SK-N-SH (cell line): ENCODE measurements at regions not wholly inside any gene's neighbourhood (a gene's known extent, or its start where the extent isn't known, plus 50 kb on each side); places are given as distances from the start of the nearest gene placed in this dataset.

Experiments
- CTCF ChIA-PET: fragments of 300-600, 350-600 bp; formaldehyde crosslinking; extraction: SDS; loops from one replicate; lab custom pipeline; 2021; lab: Yijun Ruan, JAX
- POLR2A ChIA-PET: fragments of 350-600 bp; sonication (Branson Sonifier 250); formaldehyde crosslinking; extraction: SDS; loops from one replicate; lab custom pipeline; 2020; ENCODE audit warnings: antibody characterized with exemption, inconsistent platforms; lab: Yijun Ruan, JAX
- DNase-seq: peaks from one replicate; pipeline ENCODE4 v3.0.0; 2012
- H2AFZ ChIP-seq: fragments of 200-600 bp; sonication (generic); 2 replicates; pipeline ENCODE4 v1.8.1; 2016; ENCODE audit warnings: antibody characterized with exemption, mild to moderate bottlenecking, low read depth
- H3F3A ChIP-seq: fragments of 200-600 bp; sonication (generic); replicated peaks from 2 replicates; pipeline ENCODE3; 2016; ENCODE audit warnings: antibody characterized with exemption, mild to moderate bottlenecking; ENCODE audit not compliant: insufficient read depth
- H3K27ac ChIP-seq, 2 experiments: fragments of 200-500 bp in 1 of 2; fragments of 200-600 bp in 1 of 2; sonication (Bioruptor generic) in 1 of 2; sonication (generic), shearing (Covaris generic) in 1 of 2; 2 replicates each; pipeline versions ENCODE4 v1.5.1 to v1.6.1; 2014 to 2016; ENCODE audit warnings: low read depth in 2 of 2, inconsistent platforms in 1 of 2, low read length in 1 of 2, mild to moderate bottlenecking in 1 of 2, mixed read lengths in 1 of 2
- H3K27me3 ChIP-seq: fragments of 200-600 bp; sonication (generic), shearing (Covaris generic); 2 replicates; pipeline ENCODE4 v1.6.1; 2016; ENCODE audit warnings: mixed run types; ENCODE audit not compliant: insufficient read depth
- H3K36me3 ChIP-seq, 2 experiments: fragments of 200-500 bp in 1 of 2; fragments of 200-600 bp in 1 of 2; sonication (Bioruptor generic) in 1 of 2; sonication (generic) in 1 of 2; replicated peaks in 1 of 2; 2 replicates each; pipeline versions ENCODE3 to v1.5.1; 2014 to 2016; ENCODE audit warnings: low read length in 1 of 2, mild to moderate bottlenecking in 1 of 2; ENCODE audit not compliant: insufficient read depth in 2 of 2, control insufficient read depth in 1 of 2
- H3K4me1 ChIP-seq, 2 experiments: fragments of 200-500 bp in 1 of 2; fragments of 200-600 bp in 1 of 2; sonication (Bioruptor generic) in 1 of 2; sonication (generic), shearing (Covaris generic) in 1 of 2; 2 replicates each; pipeline versions ENCODE4 v1.5.1 to v1.6.1; 2014 to 2016; ENCODE audit warnings: low read depth in 1 of 2, low read length in 1 of 2, mixed run types in 1 of 2; ENCODE audit not compliant: insufficient read depth in 2 of 2, control insufficient read depth in 1 of 2
- H3K4me2 ChIP-seq: fragments of 200-600 bp; sonication (generic), shearing (Covaris generic); 2 replicates; pipeline ENCODE4 v1.6.1; 2017; ENCODE audit warnings: mixed run types
- H3K4me3 ChIP-seq, 2 experiments: fragments of 200-500 bp in 1 of 2; fragments of 200-600 bp in 1 of 2; sonication (Bioruptor generic) in 1 of 2; sonication (generic), shearing (Covaris generic) in 1 of 2; 2 replicates each; pipeline versions ENCODE4 v1.5.1 to v1.8.1; 2014 to 2016; ENCODE audit warnings: low read depth in 2 of 2, inconsistent platforms in 1 of 2, low read length in 1 of 2, mild to moderate bottlenecking in 1 of 2, mixed read lengths in 1 of 2, moderate library complexity in 1 of 2
- H3K79me2 ChIP-seq: fragments of 200-600 bp; sonication (generic); 2 replicates; pipeline ENCODE4 v1.8.1; 2017; ENCODE audit warnings: mild to moderate bottlenecking; ENCODE audit not compliant: insufficient read depth
- H3K9ac ChIP-seq: fragments of 200-600 bp; sonication (generic); 2 replicates; pipeline ENCODE4 v1.6.1; 2017; ENCODE audit warnings: mixed run types
- H3K9me2 ChIP-seq: fragments of 200-600 bp; sonication (generic); 2 replicates; pipeline ENCODE4 v1.6.1; 2017; ENCODE audit warnings: mixed run types
- H3K9me3 ChIP-seq: fragments of 200-600 bp; sonication (generic); 2 replicates; pipeline ENCODE4 v1.6.1; 2017; ENCODE audit warnings: mixed run types, mild to moderate bottlenecking, moderate library complexity
- H4K20me1 ChIP-seq: fragments of 200-600 bp; sonication (generic); 2 replicates; pipeline ENCODE4 v1.6.1; 2017; ENCODE audit warnings: mild to moderate bottlenecking, mixed run types; ENCODE audit not compliant: insufficient read depth
- ELF1 ChIP-seq: IDR thresholded peaks from 2 replicates; pipeline ENCODE4 v1.4.0; 2012
- FOSL2 ChIP-seq: IDR thresholded peaks from 2 replicates; pipeline ENCODE4 v1.4.0; 2012; ENCODE audit warnings: low read depth, mild to moderate bottlenecking, moderate library complexity, borderline replicate concordance
- FOXJ3 ChIP-seq: sonication (generic); formaldehyde crosslinking; IDR thresholded peaks from 2 replicates; pipeline ENCODE4 v1.5.1; 2020; ENCODE audit warnings: mild to moderate bottlenecking, missing genetic modification reagents
- FOXM1 ChIP-seq: IDR thresholded peaks from 2 replicates; pipeline ENCODE4 v1.4.0; 2012; ENCODE audit warnings: low read depth, mild to moderate bottlenecking
- GABPA ChIP-seq: IDR thresholded peaks from 2 replicates; pipeline ENCODE4 v1.4.0; 2012; ENCODE audit warnings: low read depth, mild to moderate bottlenecking
- GATA2 ChIP-seq: sonication (generic); formaldehyde crosslinking; IDR thresholded peaks from 2 replicates; pipeline ENCODE4 v1.5.0; 2020; ENCODE audit warnings: mild to moderate bottlenecking, missing genetic modification reagents
- JUND ChIP-seq: IDR thresholded peaks from 2 replicates; pipeline ENCODE4 v1.4.0; 2012
- MEF2A ChIP-seq: IDR thresholded peaks from 2 replicates; pipeline ENCODE4 v1.4.0; 2012; ENCODE audit warnings: low read depth, borderline replicate concordance
- NRF1 ChIP-seq: IDR thresholded peaks from 2 replicates; pipeline ENCODE4 v1.6.1; 2012; ENCODE audit warnings: low read depth, mild to moderate bottlenecking, low read length
- POLR2AphosphoS5 ChIP-seq: IDR thresholded peaks from 2 replicates; pipeline ENCODE4 v1.6.1; 2012; ENCODE audit warnings: low read depth, low read length
- RAD21 ChIP-seq: IDR thresholded peaks from 2 replicates; pipeline ENCODE4 v1.6.1; 2012; ENCODE audit warnings: mild to moderate bottlenecking, low read length
- RFX5 ChIP-seq: IDR thresholded peaks from 2 replicates; pipeline ENCODE4 v1.6.1; 2012; ENCODE audit warnings: mild to moderate bottlenecking, improper control_type of control experiment, low read length
- RXRA ChIP-seq: IDR thresholded peaks from 2 replicates; pipeline ENCODE4 v1.4.0; 2012; ENCODE audit warnings: low read depth, mild to moderate bottlenecking, borderline replicate concordance
- TEAD4 ChIP-seq: IDR thresholded peaks from 2 replicates; pipeline ENCODE4 v1.4.0; 2012; ENCODE audit warnings: mild to moderate bottlenecking, borderline replicate concordance; ENCODE audit not compliant: insufficient read depth
- YY1 ChIP-seq: IDR thresholded peaks from 2 replicates; pipeline ENCODE4 v1.4.0; 2012; ENCODE audit warnings: low read depth, mild to moderate bottlenecking
- WGBS: methylation state at CpG from one replicate; pipeline ENCODE4 v1.1.6; 2017; ENCODE audit warnings: low lambda C conversion rate; 5-methylcytosine and 5-hydroxymethylcytosine counted together
- TF ChIP-seq, protein P1 (sequence below): IDR thresholded peaks from 2 replicates; pipeline ENCODE4; 2012
- TF ChIP-seq, protein P2 (sequence below): fragments of 200-600 bp; sonication (generic); IDR thresholded peaks from 2 replicates; pipeline ENCODE4 v1.6.1; 2017; ENCODE audit warnings: antibody characterized with exemption, mild to moderate bottlenecking, moderate library complexity
- TF ChIP-seq, protein P3 (sequence below): IDR thresholded peaks from 2 replicates; pipeline ENCODE4 v1.4.0; 2012; ENCODE audit warnings: low read depth
- TF ChIP-seq, protein P4 (sequence below): IDR thresholded peaks from 2 replicates; pipeline ENCODE4 v1.4.0; 2012; ENCODE audit warnings: low read depth, borderline replicate concordance

DNA sequence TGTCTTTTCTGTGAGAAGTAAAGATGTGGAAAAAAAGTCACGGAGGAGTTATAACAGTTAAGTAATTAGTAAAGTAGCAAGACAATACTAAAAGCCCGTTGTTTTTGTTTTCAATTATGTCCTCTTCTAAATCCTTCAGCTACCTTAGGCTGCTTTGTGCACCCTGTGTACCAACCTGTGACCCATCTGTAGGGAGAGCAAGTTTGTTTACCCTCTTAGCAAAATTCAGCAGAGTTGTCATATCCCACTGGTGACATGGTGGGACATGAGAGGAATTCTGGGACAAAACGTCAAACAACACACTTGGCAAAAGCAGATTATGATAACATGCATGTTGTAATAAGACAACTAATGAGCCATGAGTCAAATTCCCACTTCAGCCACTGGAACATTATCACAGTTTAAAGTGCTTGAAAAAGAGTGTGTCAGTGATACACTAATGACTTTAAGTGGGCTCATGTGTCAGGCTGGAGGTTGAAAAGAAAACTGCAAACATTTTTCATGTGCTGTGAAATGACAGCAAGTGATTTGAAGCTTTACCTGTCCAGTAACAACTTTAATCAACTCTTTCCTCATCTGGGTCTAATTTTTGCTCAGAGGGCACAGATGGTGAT, 392.8 kb upstream of the ACVR2A start:
- Histone ChIP-seq H3K79me2 (no peaks in the 10 kb centered on the region), H3K9me2 (no peaks in the 10 kb centered on the region), H3K9me3 (no peaks in the 10 kb centered on the region), H3K9ac (no peak overlapping the region), H3K4me3 (no peak overlapping the region), H3K27me3 (no peaks in the 10 kb centered on the region), H3F3A (no peaks in the 10 kb centered on the region), H3K4me1 (peaks cover 0 to 2% of the 10 kb centered on the region in 2 experiments; a peak in 2 of 4 replicates), H3K36me3 (no peaks in the 10 kb centered on the region), H3K27ac (no peak overlapping the region), H3K4me2 (no peak overlapping the region), H4K20me1 (no peaks in the 10 kb centered on the region), H2AFZ (no peak overlapping the region)
- no peak for DNase-seq
- no peak for TF ChIP-seq TEAD4
- no peak for TF ChIP-seq MEF2A
- TF ChIP-seq RXRA = no peak
- TF ChIP-seq RFX5 = no peak
- TF ChIP-seq GABPA = no peak
- TF ChIP-seq RAD21 = no peak
- TF ChIP-seq FOSL2 = no peak
- TF ChIP-seq ELF1 = no peak
- TF ChIP-seq, protein P1, sequence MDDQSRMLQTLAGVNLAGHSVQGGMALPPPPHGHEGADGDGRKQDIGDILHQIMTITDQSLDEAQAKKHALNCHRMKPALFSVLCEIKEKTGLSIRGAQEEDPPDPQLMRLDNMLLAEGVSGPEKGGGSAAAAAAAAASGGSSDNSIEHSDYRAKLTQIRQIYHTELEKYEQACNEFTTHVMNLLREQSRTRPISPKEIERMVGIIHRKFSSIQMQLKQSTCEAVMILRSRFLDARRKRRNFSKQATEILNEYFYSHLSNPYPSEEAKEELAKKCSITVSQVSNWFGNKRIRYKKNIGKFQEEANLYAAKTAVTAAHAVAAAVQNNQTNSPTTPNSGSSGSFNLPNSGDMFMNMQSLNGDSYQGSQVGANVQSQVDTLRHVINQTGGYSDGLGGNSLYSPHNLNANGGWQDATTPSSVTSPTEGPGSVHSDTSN = no peak
- TF ChIP-seq FOXJ3 (CRISPR knock-in tag) = no peak
- no peak for TF ChIP-seq YY1
- TF ChIP-seq NRF1 = no peak
- no peak for TF ChIP-seq JUND
- TF ChIP-seq FOXM1 = no peak
- TF ChIP-seq, protein P2, sequence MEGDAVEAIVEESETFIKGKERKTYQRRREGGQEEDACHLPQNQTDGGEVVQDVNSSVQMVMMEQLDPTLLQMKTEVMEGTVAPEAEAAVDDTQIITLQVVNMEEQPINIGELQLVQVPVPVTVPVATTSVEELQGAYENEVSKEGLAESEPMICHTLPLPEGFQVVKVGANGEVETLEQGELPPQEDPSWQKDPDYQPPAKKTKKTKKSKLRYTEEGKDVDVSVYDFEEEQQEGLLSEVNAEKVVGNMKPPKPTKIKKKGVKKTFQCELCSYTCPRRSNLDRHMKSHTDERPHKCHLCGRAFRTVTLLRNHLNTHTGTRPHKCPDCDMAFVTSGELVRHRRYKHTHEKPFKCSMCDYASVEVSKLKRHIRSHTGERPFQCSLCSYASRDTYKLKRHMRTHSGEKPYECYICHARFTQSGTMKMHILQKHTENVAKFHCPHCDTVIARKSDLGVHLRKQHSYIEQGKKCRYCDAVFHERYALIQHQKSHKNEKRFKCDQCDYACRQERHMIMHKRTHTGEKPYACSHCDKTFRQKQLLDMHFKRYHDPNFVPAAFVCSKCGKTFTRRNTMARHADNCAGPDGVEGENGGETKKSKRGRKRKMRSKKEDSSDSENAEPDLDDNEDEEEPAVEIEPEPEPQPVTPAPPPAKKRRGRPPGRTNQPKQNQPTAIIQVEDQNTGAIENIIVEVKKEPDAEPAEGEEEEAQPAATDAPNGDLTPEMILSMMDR = no peak
- TF ChIP-seq POLR2AphosphoS5 = no peak
- TF ChIP-seq GATA2 = no peak
- TF ChIP-seq, protein P3, sequence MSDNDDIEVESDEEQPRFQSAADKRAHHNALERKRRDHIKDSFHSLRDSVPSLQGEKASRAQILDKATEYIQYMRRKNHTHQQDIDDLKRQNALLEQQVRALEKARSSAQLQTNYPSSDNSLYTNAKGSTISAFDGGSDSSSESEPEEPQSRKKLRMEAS = no peak
- TF ChIP-seq, protein P4, sequence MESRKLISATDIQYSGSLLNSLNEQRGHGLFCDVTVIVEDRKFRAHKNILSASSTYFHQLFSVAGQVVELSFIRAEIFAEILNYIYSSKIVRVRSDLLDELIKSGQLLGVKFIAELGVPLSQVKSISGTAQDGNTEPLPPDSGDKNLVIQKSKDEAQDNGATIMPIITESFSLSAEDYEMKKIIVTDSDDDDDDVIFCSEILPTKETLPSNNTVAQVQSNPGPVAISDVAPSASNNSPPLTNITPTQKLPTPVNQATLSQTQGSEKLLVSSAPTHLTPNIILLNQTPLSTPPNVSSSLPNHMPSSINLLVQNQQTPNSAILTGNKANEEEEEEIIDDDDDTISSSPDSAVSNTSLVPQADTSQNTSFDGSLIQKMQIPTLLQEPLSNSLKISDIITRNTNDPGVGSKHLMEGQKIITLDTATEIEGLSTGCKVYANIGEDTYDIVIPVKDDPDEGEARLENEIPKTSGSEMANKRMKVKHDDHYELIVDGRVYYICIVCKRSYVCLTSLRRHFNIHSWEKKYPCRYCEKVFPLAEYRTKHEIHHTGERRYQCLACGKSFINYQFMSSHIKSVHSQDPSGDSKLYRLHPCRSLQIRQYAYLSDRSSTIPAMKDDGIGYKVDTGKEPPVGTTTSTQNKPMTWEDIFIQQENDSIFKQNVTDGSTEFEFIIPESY = no peak
- ChIA-PET CTCF (no interaction called here), POLR2A (no interaction called here)
- WGBS = 6% methylated on average over 3 of the region's 3 CpGs
